T-helper 17 cell (primary cell): ENCODE measurements at regions not wholly inside any gene's neighbourhood (a gene's known extent, or its start where the extent isn't known, plus 50 kb on each side); places are given as distances from the start of the nearest gene placed in this dataset.
"Not testable (repeated sequence)": the region's sequence is repeated elsewhere in the genome, so short reads cannot be mapped to it uniquely, and the experiment has no call there.

Source experiments
- ATAC-seq: fragments of 150-1000 bp; cut with Tn5 transposase; 2 replicates; pipeline ENCODE4 v1.10.0; 2021; ENCODE audit warnings: mild to moderate bottlenecking, moderate library complexity
- DNase-seq, 3 donors: peaks; one replicate each; pipeline versions ENCODE4 v3.0.0 to v3.0.0-alpha.2; 2020 to 2021
- H3K9me3 ChIP-seq: one replicate; pipeline ENCODE4 v1.7.0; 2013; ENCODE audit warnings: low read length, mild to moderate bottlenecking; ENCODE audit not compliant: control insufficient read depth, poor library complexity, severe bottlenecking
- H3K27ac Mint-ChIP-seq: one replicate; pipeline ENCODE4 v1.8.0; 2022; ENCODE audit warnings: mild to moderate bottlenecking, moderate library complexity, mixed read lengths
- H3K27me3 Mint-ChIP-seq: one replicate; pipeline ENCODE4 v1.8.0; 2022; ENCODE audit warnings: mixed read lengths
- H3K36me3 Mint-ChIP-seq: one replicate; pipeline ENCODE4 v1.8.0; 2022; ENCODE audit warnings: low read depth, mixed read lengths
- H3K4me1 Mint-ChIP-seq: one replicate; pipeline ENCODE4 v1.8.0; 2022; ENCODE audit warnings: mild to moderate bottlenecking, mixed read lengths
- H3K4me3 Mint-ChIP-seq: one replicate; pipeline ENCODE4 v1.8.0; 2022; ENCODE audit warnings: mild to moderate bottlenecking, moderate library complexity, mixed read lengths

GRCh38 chr4:137378821-137379220 is 153.5 kb downstream of the PCDH18 start:
- Mint-ChIP-seq H3K27ac (no peak overlapping the region), H3K4me1 (no peaks in the 10 kb centered on the region), H3K27me3 (no peaks in the 10 kb centered on the region), H3K36me3 (no peaks in the 10 kb centered on the region), H3K4me3 (no peak overlapping the region)
- DNase-seq (no peak), ATAC-seq (no peak)
- no peaks in the 10 kb centered on the region for H3K9me3 ChIP-seq

- Mint-ChIP-seq H3K27ac (no peak overlapping the region), H3K27me3 (no peaks in the 10 kb centered on the region)
Observed at GRCh38 chr4:137378393-137378792, 153.9 kb downstream of the PCDH18 start.

GRCh38 chr4:137376312-137376711 is 156.0 kb downstream of the PCDH18 start:
- no peaks in the 10 kb centered on the region for H3K36me3 Mint-ChIP-seq
- no peak overlapping the region for H3K27ac Mint-ChIP-seq
- ATAC-seq (no peak), DNase-seq (no peak)
- no peak overlapping the region for H3K4me3 Mint-ChIP-seq
- H3K27me3 Mint-ChIP-seq = no peaks in the 10 kb centered on the region
- H3K9me3 ChIP-seq = no peaks in the 10 kb centered on the region
- H3K4me1 Mint-ChIP-seq = no peaks in the 10 kb centered on the region

More at GRCh38 chr4:137378393-137378792, 153.9 kb downstream of the PCDH18 start:
- no peak for ATAC-seq
- DNase-seq = no peak
- no peaks in the 10 kb centered on the region for H3K9me3 ChIP-seq
- no peak overlapping the region for H3K4me3 Mint-ChIP-seq
- H3K36me3 Mint-ChIP-seq = no peaks in the 10 kb centered on the region
- no peaks in the 10 kb centered on the region for H3K4me1 Mint-ChIP-seq

GRCh38 chr4:137375111-137375850 is 157.0 kb downstream of the PCDH18 start:
- ATAC-seq = no peak
- Mint-ChIP-seq H3K4me1 (no peaks in the 10 kb centered on the region), H3K36me3 (no peaks in the 10 kb centered on the region), H3K4me3 (no peak overlapping the region), H3K27me3 (no peaks in the 10 kb centered on the region), H3K27ac (no peak overlapping the region)
- DNase-seq = no peak
- no peaks in the 10 kb centered on the region for H3K9me3 ChIP-seq

- H3K27me3 Mint-ChIP-seq = no peaks in the 10 kb centered on the region
- no peaks in the 10 kb centered on the region for H3K9me3 ChIP-seq
- H3K27ac Mint-ChIP-seq = no peak overlapping the region
- no peaks in the 10 kb centered on the region for H3K4me1 Mint-ChIP-seq
- no peak for ATAC-seq
- H3K4me3 Mint-ChIP-seq = no peak overlapping the region
- no peak for DNase-seq
- H3K36me3 Mint-ChIP-seq = no peaks in the 10 kb centered on the region
Observed at GRCh38 chr4:137370679-137371078, 161.6 kb downstream of the PCDH18 start.

GRCh38 chr4:137370206-137370633 is 162.1 kb downstream of the PCDH18 start:
- no peaks in the 10 kb centered on the region for H3K4me1 Mint-ChIP-seq
- H3K9me3 ChIP-seq = no peaks in the 10 kb centered on the region
- H3K27me3 Mint-ChIP-seq = no peaks in the 10 kb centered on the region
- ATAC-seq (no peak), DNase-seq (no peak)
- no peaks in the 10 kb centered on the region for H3K36me3 Mint-ChIP-seq
- no peak overlapping the region for H3K27ac Mint-ChIP-seq
- no peak overlapping the region for H3K4me3 Mint-ChIP-seq

GRCh38 chr4:137367620-137368019 is 164.7 kb downstream of the PCDH18 start:
- Mint-ChIP-seq H3K27me3 (no peaks in the 10 kb centered on the region), H3K36me3 (no peaks in the 10 kb centered on the region), H3K4me3 (no peak overlapping the region), H3K4me1 (no peaks in the 10 kb centered on the region), H3K27ac (no peak overlapping the region)
- no peak for DNase-seq
- H3K9me3 ChIP-seq = no peaks in the 10 kb centered on the region
- ATAC-seq = no peak

- DNase-seq (no peak), ATAC-seq (no peak)
- no peaks in the 10 kb centered on the region for H3K27me3 Mint-ChIP-seq
- no peaks in the 10 kb centered on the region for H3K36me3 Mint-ChIP-seq
- no peaks in the 10 kb centered on the region for H3K4me1 Mint-ChIP-seq
- no peaks in the 10 kb centered on the region for H3K9me3 ChIP-seq
- H3K27ac Mint-ChIP-seq = no peak overlapping the region
- no peak overlapping the region for H3K4me3 Mint-ChIP-seq
Observed at GRCh38 chr4:137363496-137363895, 168.8 kb downstream of the PCDH18 start.

- H3K27ac Mint-ChIP-seq = no peak overlapping the region
- DNase-seq (no peak), ATAC-seq (no peak)
- H3K9me3 ChIP-seq = no peaks in the 10 kb centered on the region
- no peaks in the 10 kb centered on the region for H3K36me3 Mint-ChIP-seq
- no peak overlapping the region for H3K4me3 Mint-ChIP-seq
- no peaks in the 10 kb centered on the region for H3K27me3 Mint-ChIP-seq
- H3K4me1 Mint-ChIP-seq = no peaks in the 10 kb centered on the region
Observed at GRCh38 chr4:137361756-137362470, 170.4 kb downstream of the PCDH18 start.

GRCh38 chr4:137360761-137361160 is 171.5 kb downstream of the PCDH18 start:
- H3K27ac Mint-ChIP-seq = no peak overlapping the region
- H3K9me3 ChIP-seq = no peaks in the 10 kb centered on the region
- H3K4me3 Mint-ChIP-seq = no peak overlapping the region
- H3K4me1 Mint-ChIP-seq = no peaks in the 10 kb centered on the region
- H3K27me3 Mint-ChIP-seq = no peaks in the 10 kb centered on the region
- H3K36me3 Mint-ChIP-seq = no peaks in the 10 kb centered on the region
- DNase-seq = no peak
- ATAC-seq = no peak

- Mint-ChIP-seq H3K27me3 (no peaks in the 10 kb centered on the region), H3K4me1 (no peaks in the 10 kb centered on the region), H3K27ac (no peak overlapping the region), H3K4me3 (no peak overlapping the region), H3K36me3 (no peaks in the 10 kb centered on the region)
- DNase-seq (no peak), ATAC-seq (no peak)
- H3K9me3 ChIP-seq = no peaks in the 10 kb centered on the region
Observed at GRCh38 chr4:137359691-137360315, 172.5 kb downstream of the PCDH18 start.

GRCh38 chr4:137354562-137354961 is 177.7 kb downstream of the PCDH18 start:
- H3K36me3 Mint-ChIP-seq, DNase-seq, H3K9me3 ChIP-seq, H3K27me3 Mint-ChIP-seq, ATAC-seq, H3K4me3 Mint-ChIP-seq, H3K4me1 Mint-ChIP-seq, H3K27ac Mint-ChIP-seq: not testable (repeated sequence)

- no peak for DNase-seq
- no peaks in the 10 kb centered on the region for H3K36me3 Mint-ChIP-seq
- no peak overlapping the region for H3K27ac Mint-ChIP-seq
- no peak overlapping the region for H3K4me3 Mint-ChIP-seq
- no peaks in the 10 kb centered on the region for H3K27me3 Mint-ChIP-seq
- no peak for ATAC-seq
- H3K4me1 Mint-ChIP-seq = no peaks in the 10 kb centered on the region
- H3K9me3 ChIP-seq = no peaks in the 10 kb centered on the region
Observed at GRCh38 chr4:137347371-137347770, 184.9 kb downstream of the PCDH18 start.
